BJ (cell line): ENCODE measurements at regions not wholly inside any gene's neighbourhood (a gene's known extent, or its start where the extent isn't known, plus 50 kb on each side); places are given as distances from the start of the nearest gene placed in this dataset.

Experiments used
- CTCF ChIA-PET: fragments of 350-600 bp; formaldehyde crosslinking; extraction: SDS; loops from one replicate; lab custom pipeline; 2021; ENCODE audit warnings: antibody characterized with exemption, inconsistent platforms; lab: Yijun Ruan, JAX
- POLR2A ChIA-PET: fragments of 300-600 bp; sonication (Branson Sonifier 250); formaldehyde crosslinking; extraction: SDS; loops from one replicate; lab custom pipeline; 2021; ENCODE audit warnings: antibody characterized with exemption; lab: Charles Lee
- DNase-seq: peaks from one replicate; pipeline ENCODE4 v3.0.0-alpha.2; 2011; ENCODE audit warnings: low read depth
- H3K27me3 ChIP-seq: 2 replicates; pipeline ENCODE4 v1.6.0; 2011; ENCODE audit warnings: low read length; ENCODE audit not compliant: control insufficient read depth, insufficient read depth
- H3K36me3 ChIP-seq: 2 replicates; pipeline ENCODE4 v1.5.1; 2011; ENCODE audit warnings: low read length; ENCODE audit not compliant: control insufficient read depth, insufficient read depth
- H3K4me3 ChIP-seq: 2 replicates; pipeline ENCODE4 v1.5.1; 2011; ENCODE audit warnings: low read depth, mild to moderate bottlenecking, control low read depth, low read length
- CTCF ChIP-seq: IDR thresholded peaks from 2 replicates; pipeline ENCODE4 v1.5.1; 2011; ENCODE audit warnings: low read depth, mild to moderate bottlenecking, control low read depth, inconsistent platforms, low read length, moderate library complexity; ENCODE audit not compliant: insufficient read depth

GRCh38 chr4:153922148-153922547 lies 133.3 kb upstream of the SFRP2 start:
- ChIA-PET CTCF (no interaction called here), POLR2A (no interaction called here)
- H3K4me3 ChIP-seq: no peak overlapping the region
- no peaks in the 10 kb centered on the region for H3K36me3 ChIP-seq
- DNase-seq: no peak
- no peak for TF ChIP-seq CTCF
- no peaks in the 10 kb centered on the region for H3K27me3 ChIP-seq

- H3K27me3 ChIP-seq: no peaks in the 10 kb centered on the region
- CTCF ChIA-PET: no interaction called here
- no peak overlapping the region for H3K4me3 ChIP-seq
- no peak for TF ChIP-seq CTCF
- no peaks in the 10 kb centered on the region for H3K36me3 ChIP-seq
- POLR2A ChIA-PET: no interaction called here
- DNase-seq: no peak
Measured at GRCh38 chr4:153919667-153920066, 130.8 kb upstream of the SFRP2 start.

- DNase-seq: no peak
- TF ChIP-seq CTCF: no peak
- CTCF ChIA-PET: no interaction called here
- POLR2A ChIA-PET: no interaction called here
- Histone ChIP-seq H3K27me3 (no peaks in the 10 kb centered on the region), H3K36me3 (no peaks in the 10 kb centered on the region), H3K4me3 (no peak overlapping the region)
Measured at GRCh38 chr4:153916273-153916755, 127.4 kb upstream of the SFRP2 start.

GRCh38 chr4:153912301-153912700 lies 123.4 kb upstream of the SFRP2 start:
- ChIA-PET POLR2A (no interaction called here), CTCF (no interaction called here)
- H3K4me3 ChIP-seq: no peak overlapping the region
- no peaks in the 10 kb centered on the region for H3K36me3 ChIP-seq
- H3K27me3 ChIP-seq: no peaks in the 10 kb centered on the region
- TF ChIP-seq CTCF: no peak
- no peak for DNase-seq

- H3K4me3 ChIP-seq: no peak overlapping the region
- DNase-seq: no peak
- ChIA-PET CTCF (no interaction called here), POLR2A (no interaction called here)
- no peak for TF ChIP-seq CTCF
- H3K36me3 ChIP-seq: no peaks in the 10 kb centered on the region
- H3K27me3 ChIP-seq: no peaks in the 10 kb centered on the region
Measured at GRCh38 chr4:153909672-153910071, 120.8 kb upstream of the SFRP2 start.
